GM12878 (cell line): ENCODE measurements at regions not wholly inside any gene's neighbourhood (a gene's known extent, or its start where the extent isn't known, plus 50 kb on each side); places are given as distances from the start of the nearest gene placed in this dataset.

Source experiments
- ATAC-seq: fragments of 200-7000 bp; cut with Tn5 transposase; 3 replicates; pipeline ENCODE4 v1.9.1; 2020; ENCODE audit warnings: mild to moderate bottlenecking, moderate library complexity
- BruUV-seq: library from RNA; stranded (reverse); fragments of 400-500 nt; replicated peaks from 2 replicates; lab custom pipeline; 2021; lab: Mats Ljungman, UMichigan
- CTCF ChIA-PET: fragments of 300-600 bp; sonication (Branson Sonifier 250); formaldehyde crosslinking; extraction: SDS; loops from one replicate; lab custom pipeline; 2021; ENCODE audit warnings: inconsistent platforms; lab: Yijun Ruan, JAX
- POLR2A ChIA-PET: fragments of 350-600 bp; formaldehyde crosslinking; extraction: SDS; loops from one replicate; lab custom pipeline; 2021; ENCODE audit warnings: inconsistent platforms; lab: Charles Lee
- RAD21 ChIA-PET: fragments of 300-600 bp; sonication (Branson Sonifier 250); formaldehyde crosslinking; loops from one replicate; lab custom pipeline; 2023; ENCODE audit warnings: antibody characterized with exemption; ENCODE audit not compliant: unreplicated experiment; lab: Charles Lee
- SMC1A ChIA-PET: fragments of 300-600 bp; sonication (Branson Sonifier 250); formaldehyde crosslinking; loops from one replicate; lab custom pipeline; 2023; ENCODE audit not compliant: unreplicated experiment, uncharacterized antibody; lab: Charles Lee
- DNase-seq: peaks from one replicate; pipeline ENCODE4 v3.0.0-alpha.2; 2011; ENCODE audit warnings: low read depth, low spot score
- FAIRE-seq: peaks from 3 replicates; lab custom pipeline; 2011; peaks lifted over from hg19 to GRCh38; lab: Jason Lieb, UNC
- H2AFZ ChIP-seq: 2 replicates; pipeline ENCODE4 v1.6.0; 2011; ENCODE audit warnings: low read depth, low read length, control low read depth; ENCODE audit not compliant: control insufficient read depth
- H3K27ac ChIP-seq: 2 replicates; pipeline ENCODE4 v1.5.1; 2011; ENCODE audit warnings: control low read depth; ENCODE audit not compliant: control insufficient read depth, insufficient read depth
- H3K27me3 ChIP-seq, 2 experiments: replicated peaks in 1 of 2; 2 replicates each; pipeline versions ENCODE4 v1.6.0 to v1.6.1; 2011; ENCODE audit warnings: low read length in 1 of 2; ENCODE audit not compliant: control insufficient read depth in 2 of 2, insufficient read depth in 2 of 2
- H3K36me3 ChIP-seq, 2 experiments: 2 replicates each; pipeline ENCODE4 v1.5.1; 2011; ENCODE audit warnings: low read length in 1 of 2; ENCODE audit not compliant: control insufficient read depth in 2 of 2, insufficient read depth in 2 of 2
- H3K4me1 ChIP-seq: 2 replicates; pipeline ENCODE4 v1.6.1; 2011; ENCODE audit warnings: mild to moderate bottlenecking, low read length, moderate library complexity, mixed read lengths; ENCODE audit not compliant: control insufficient read depth, insufficient read depth
- H3K4me2 ChIP-seq: 2 replicates; pipeline ENCODE4 v1.6.0; 2011; ENCODE audit warnings: control low read depth; ENCODE audit not compliant: control insufficient read depth, insufficient read depth
- H3K4me3 ChIP-seq: fragments of 200-600 bp; sonication (generic); 2 replicates; pipeline ENCODE4 v1.5.1; 2016
- H3K79me2 ChIP-seq: 2 replicates; pipeline ENCODE4 v1.6.0; 2011; ENCODE audit warnings: low read length; ENCODE audit not compliant: control insufficient read depth, insufficient read depth
- H3K9ac ChIP-seq: 2 replicates; pipeline ENCODE4 v1.8.0; 2011; ENCODE audit warnings: low read length, control low read depth, mixed read lengths; ENCODE audit not compliant: control insufficient read depth, insufficient read depth
- H3K9me3 ChIP-seq: replicated peaks from 3 replicates; pipeline ENCODE4 v1.5.1; 2011; ENCODE audit warnings: mild to moderate bottlenecking, low read length; ENCODE audit not compliant: control insufficient read depth, insufficient read depth
- H4K20me1 ChIP-seq: 2 replicates; pipeline ENCODE4 v1.6.0; 2011; ENCODE audit not compliant: control insufficient read depth, insufficient read depth
- CTCF ChIP-seq, 3 experiments: IDR thresholded peaks in 2 of 3; conservative IDR thresholded peaks in 1 of 3; 2 replicates each; pipeline ENCODE4 v1.5.1; 2011; ENCODE audit warnings: low read depth in 3 of 3, low read length in 3 of 3, mild to moderate bottlenecking in 3 of 3, control low read depth in 2 of 3, moderate library complexity in 2 of 3, inconsistent platforms in 1 of 3, mixed read lengths in 1 of 3; ENCODE audit not compliant: control insufficient read depth in 2 of 3, insufficient read depth in 1 of 3; ENCODE audit errors: extremely low read depth in 1 of 3
- EED ChIP-seq: sonication (generic); IDR thresholded peaks from 2 replicates; pipeline ENCODE4 v1.6.1; 2016; ENCODE audit warnings: antibody characterized with exemption, low read depth
- IRF3 ChIP-seq: fragments of 450-650 bp; IDR thresholded peaks from 2 replicates; pipeline ENCODE4 v1.6.1; 2014; ENCODE audit warnings: mild to moderate bottlenecking
- MYB ChIP-seq: fragments of 150-350 bp; IDR thresholded peaks from 2 replicates; pipeline ENCODE4 v1.6.1; 2014; ENCODE audit warnings: mild to moderate bottlenecking, low read depth, low read length, borderline replicate concordance
- NR2C2 ChIP-seq: IDR thresholded peaks from 2 replicates; pipeline ENCODE4 v1.6.1; 2011; ENCODE audit warnings: borderline replicate concordance, low read depth; ENCODE audit not compliant: control insufficient read depth, insufficient read length
- POLR2AphosphoS2 ChIP-seq: IDR thresholded peaks from 2 replicates; pipeline ENCODE4 v1.6.1; 2011; ENCODE audit warnings: low read depth, mild to moderate bottlenecking, low read length, improper control_type of control experiment, moderate library complexity
- RAD21 ChIP-seq: IDR thresholded peaks from 2 replicates; pipeline ENCODE4 v1.6.1; 2011; ENCODE audit warnings: mild to moderate bottlenecking, low read depth, low read length, moderate library complexity; ENCODE audit not compliant: insufficient read depth
- RELA ChIP-seq: fragments of 450-650 bp; IDR thresholded peaks from 2 replicates; pipeline ENCODE4 v1.8.0; 2014; ENCODE audit warnings: borderline replicate concordance; ENCODE audit not compliant: partially characterized antibody
- SMC3 ChIP-seq: IDR thresholded peaks from 2 replicates; pipeline ENCODE4 v1.6.1; 2011; ENCODE audit warnings: low read length, improper control_type of control experiment, borderline replicate concordance
- STAT3 ChIP-seq: IDR thresholded peaks from 2 replicates; pipeline ENCODE4 v1.6.1; 2011; ENCODE audit warnings: low read depth, low read length, improper control_type of control experiment
- WGBS: methylation state at CpG from one replicate; pipeline ENCODE4 v1.1.6; 2016; ENCODE audit warnings: low lambda C conversion rate; ENCODE audit not compliant: insufficient replicate concordance, insufficient coverage; ENCODE audit errors: missing lambda C conversion rate; 5-methylcytosine and 5-hydroxymethylcytosine counted together
- in situ Hi-C: fragments of 300-500 bp; cut with MboI; formaldehyde crosslinking; loops from 9 replicates; pipeline ENCODE4 v1.14.3; 2018; ENCODE audit warnings: mixed read lengths
- intact Hi-C: fragments of 100-400 bp; cut with micrococcal nuclease; formaldehyde crosslinking; loops from one replicate; pipeline ENCODE4 v1.14.2; 2022; ENCODE audit not compliant: unreplicated experiment

- no peak for TF ChIP-seq IRF3
- no peak for TF ChIP-seq NR2C2
- TF ChIP-seq MYB = no peak
- TF ChIP-seq STAT3 = no peak
- no peak for TF ChIP-seq EED
- TF ChIP-seq, all 136 proteins: peak for 0
These were observed 172.9 kb downstream of the DKK1 start (continued) for GRCh38 chr10:52486840-52487611.

GRCh38 chr10:52488606-52489485 is 174.8 kb downstream of the DKK1 start:
- Histone ChIP-seq H3K27me3 (no peaks in the 10 kb centered on the region), H3K4me2 (no peak overlapping the region), H3K36me3 (no peaks in the 10 kb centered on the region), H3K9me3 (no peaks in the 10 kb centered on the region), H3K79me2 (no peaks in the 10 kb centered on the region), H3K27ac (no peak overlapping the region), H3K4me1 (no peaks in the 10 kb centered on the region), H3K9ac (no peak overlapping the region), H4K20me1 (no peaks in the 10 kb centered on the region), H2AFZ (no peak overlapping the region), H3K4me3 (no peak overlapping the region)
- ChIA-PET SMC1A (interaction anchor here (0.9 to 1.5 kb wide), 6 partner anchors 18 to 1425 kb away, joined by 3 to 7 read pairs (median 4); no protein-coding TSS in a partner anchor), RAD21 (no interaction called here), CTCF (interaction anchor here (0.6 to 7.3 kb wide), 8 partner anchors 12 to 181 kb away, joined by 3 to 61 read pairs (median 4); no protein-coding TSS in a partner anchor), POLR2A (no interaction called here)
- in situ Hi-C loops = loop anchor here (10.0 kb wide), 1 partner anchor 174 kb away; the partner anchor contains the start of gene DKK1
- no TSS peak for BruUV-seq
- DNase-seq = no peak
- FAIRE-seq = no peak
- peak; percentile 46 for TF ChIP-seq RAD21
- peak; percentile 17 to 41 (median 36); a peak in 5 of 6 replicates for TF ChIP-seq CTCF (IDR thresholded peaks at IDR 0.05 in 2 of 3, conservative IDR thresholded peaks at IDR 0.05 in 1 of 3; ENCODE audit: control insufficient read depth in 2 of 3, extremely low read depth in 1 of 3, insufficient read depth in 1 of 3, low read depth in 3 of 3, low read length in 3 of 3)
- no peak for TF ChIP-seq POLR2AphosphoS2
- no peak for TF ChIP-seq RELA
- peak; percentile 52 for TF ChIP-seq SMC3
- WGBS = 33% methylated on average over 3 of the region's 3 CpGs
- ATAC-seq = 0 out of 3 replicates have a peak, but pooled peaks have one; percentile 27
- intact Hi-C loops = loop anchor here (1.0 kb wide), 1 partner anchor 181 kb away; no protein-coding TSS in a partner anchor
